ENCODE measurements at regions not wholly inside any gene's neighbourhood (a gene's known extent, or its start where the extent isn't known, plus 50 kb on each side); places are given as distances from the start of the nearest gene placed in this dataset.

DNA sequence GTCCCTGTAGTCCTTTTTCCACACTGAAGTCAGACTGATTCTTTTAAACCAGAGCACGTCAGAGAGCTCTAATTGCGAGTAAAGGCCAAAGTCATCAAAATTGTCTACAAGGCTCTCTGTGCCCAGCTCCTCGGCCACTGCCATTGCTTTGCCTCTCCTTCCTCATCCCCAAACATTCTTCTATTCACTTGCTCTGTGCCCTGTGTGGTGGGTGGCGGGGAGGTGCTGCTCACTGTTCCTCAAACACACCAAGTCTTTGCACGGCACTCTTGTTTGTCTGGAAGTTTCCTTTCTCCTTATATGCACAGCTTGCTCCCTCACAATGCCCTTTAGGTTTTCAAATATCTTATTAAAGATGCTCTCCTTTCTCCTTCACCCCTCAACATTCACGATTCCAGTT lies 100.1 kb upstream of the FSHR start:
- DNase-seq, result no peak
- TF ChIP-seq, protein P1, sequence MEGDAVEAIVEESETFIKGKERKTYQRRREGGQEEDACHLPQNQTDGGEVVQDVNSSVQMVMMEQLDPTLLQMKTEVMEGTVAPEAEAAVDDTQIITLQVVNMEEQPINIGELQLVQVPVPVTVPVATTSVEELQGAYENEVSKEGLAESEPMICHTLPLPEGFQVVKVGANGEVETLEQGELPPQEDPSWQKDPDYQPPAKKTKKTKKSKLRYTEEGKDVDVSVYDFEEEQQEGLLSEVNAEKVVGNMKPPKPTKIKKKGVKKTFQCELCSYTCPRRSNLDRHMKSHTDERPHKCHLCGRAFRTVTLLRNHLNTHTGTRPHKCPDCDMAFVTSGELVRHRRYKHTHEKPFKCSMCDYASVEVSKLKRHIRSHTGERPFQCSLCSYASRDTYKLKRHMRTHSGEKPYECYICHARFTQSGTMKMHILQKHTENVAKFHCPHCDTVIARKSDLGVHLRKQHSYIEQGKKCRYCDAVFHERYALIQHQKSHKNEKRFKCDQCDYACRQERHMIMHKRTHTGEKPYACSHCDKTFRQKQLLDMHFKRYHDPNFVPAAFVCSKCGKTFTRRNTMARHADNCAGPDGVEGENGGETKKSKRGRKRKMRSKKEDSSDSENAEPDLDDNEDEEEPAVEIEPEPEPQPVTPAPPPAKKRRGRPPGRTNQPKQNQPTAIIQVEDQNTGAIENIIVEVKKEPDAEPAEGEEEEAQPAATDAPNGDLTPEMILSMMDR (IDR thresholded peaks at IDR 0.05; ENCODE audit: insufficient read depth in 1 of 2, low read depth in 1 of 2, low read length in 1 of 2, severe bottlenecking in 1 of 2, unreplicated experiment in 1 of 2), result no peak
- Histone ChIP-seq H3K36me3 (ENCODE audit: control insufficient read depth, insufficient read depth, low read length) (no peaks in the 10 kb centered on the region), H3K9me3 (no peaks in the 10 kb centered on the region), H3K4me1 (peaks cover 1% of the 10 kb centered on the region), H3K4me3 (ENCODE audit: low read depth, low read length) (no peak overlapping the region), H3K27me3 (replicated peaks; ENCODE audit: control insufficient read depth, insufficient read depth, low read length) (no peaks in the 10 kb centered on the region)
- Mint-ChIP-seq H3K9me3 (ENCODE audit: unreplicated experiment) (no peaks in the 10 kb centered on the region), H3K4me1 (ENCODE audit: low read depth, unreplicated experiment) (no peaks in the 10 kb centered on the region), H3K27ac (ENCODE audit: unreplicated experiment) (no peak overlapping the region), H3K36me3 (ENCODE audit: insufficient read depth, unreplicated experiment) (no peaks in the 10 kb centered on the region), H3K4me3 (ENCODE audit: unreplicated experiment) (no peak overlapping the region), H3K27me3 (ENCODE audit: insufficient read depth, unreplicated experiment) (no peaks in the 10 kb centered on the region)
- intact Hi-C loops (cut with micrococcal nuclease; ENCODE audit: unreplicated experiment), result loop anchor here (2.0 kb wide), 1 partner anchor 32 kb away; no protein-coding TSS in a partner anchor
- POLR2A ChIA-PET, result no interaction called here
- no TSS peak for BruUV-seq (replicated peaks)
- CTCF ChIA-PET, result no interaction called here

DNA sequence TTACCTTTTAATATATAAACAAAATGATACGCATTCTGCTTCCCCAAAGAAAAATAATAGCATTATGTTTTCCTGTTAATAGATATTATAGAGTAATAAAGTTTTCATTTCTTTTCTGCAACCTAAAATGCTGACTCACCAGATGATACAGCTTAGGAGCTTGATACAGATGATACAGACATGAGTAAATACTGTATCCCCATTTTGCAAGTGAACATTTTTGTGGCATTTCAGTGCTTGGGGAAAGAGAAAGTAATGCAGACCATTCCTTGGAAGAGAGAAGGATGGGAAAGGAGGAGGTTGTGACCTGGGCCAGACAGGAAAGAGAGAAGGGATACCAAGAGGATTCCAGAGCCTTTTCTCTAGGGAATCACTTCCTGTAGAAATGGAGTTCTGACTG lies 97.5 kb upstream of the FSHR start:
- no peaks in the 10 kb centered on the region for H3K27me3 Mint-ChIP-seq (ENCODE audit: insufficient read depth, unreplicated experiment)
- no peaks in the 10 kb centered on the region for H3K4me1 Mint-ChIP-seq (ENCODE audit: low read depth, unreplicated experiment)
- CTCF ChIA-PET, result no interaction called here
- no peak for DNase-seq
- H3K27me3 ChIP-seq (replicated peaks; ENCODE audit: control insufficient read depth, insufficient read depth, low read length), result no peaks in the 10 kb centered on the region
- H3K9me3 ChIP-seq, result no peaks in the 10 kb centered on the region
- no peaks in the 10 kb centered on the region for H3K36me3 ChIP-seq (ENCODE audit: control insufficient read depth, insufficient read depth, low read length)
- H3K9me3 Mint-ChIP-seq (ENCODE audit: unreplicated experiment), result no peaks in the 10 kb centered on the region
- no peak overlapping the region for H3K4me3 Mint-ChIP-seq (ENCODE audit: unreplicated experiment)
- no peaks in the 10 kb centered on the region for H3K4me1 ChIP-seq
- TF ChIP-seq, protein P1 (IDR thresholded peaks at IDR 0.05; ENCODE audit: insufficient read depth in 1 of 2, low read depth in 1 of 2, low read length in 1 of 2, severe bottlenecking in 1 of 2, unreplicated experiment in 1 of 2), result no peak
- H3K4me3 ChIP-seq (ENCODE audit: low read depth, low read length), result no peak overlapping the region
- no TSS peak for BruUV-seq (replicated peaks)
- intact Hi-C loops (cut with micrococcal nuclease; ENCODE audit: unreplicated experiment), result no loop called here
- H3K27ac Mint-ChIP-seq (ENCODE audit: unreplicated experiment), result no peak overlapping the region
- H3K36me3 Mint-ChIP-seq (ENCODE audit: insufficient read depth, unreplicated experiment), result no peaks in the 10 kb centered on the region
- POLR2A ChIA-PET, result no interaction called here

DNA sequence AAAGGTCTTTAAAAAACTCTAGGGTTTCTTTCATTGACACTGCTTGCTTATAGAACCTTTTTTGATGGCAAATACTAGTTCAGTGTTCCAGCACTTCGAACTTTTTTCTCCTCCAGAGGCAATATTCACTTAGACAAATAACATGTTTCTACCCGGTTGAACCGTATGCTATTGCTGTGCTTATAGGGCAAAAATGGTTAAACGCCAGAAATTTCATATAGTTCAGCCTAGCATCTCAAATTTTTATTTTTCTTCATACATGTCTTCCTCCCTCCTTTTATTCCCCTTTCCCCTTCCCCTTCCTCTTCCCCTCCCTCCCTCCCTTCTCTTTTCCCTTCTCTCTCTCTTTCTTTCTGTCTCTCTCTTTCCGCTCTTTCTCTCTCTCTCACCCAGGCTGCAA lies 96.9 kb upstream of the FSHR start:
- H3K4me1 ChIP-seq, result no peaks in the 10 kb centered on the region
- Mint-ChIP-seq H3K4me1 (ENCODE audit: low read depth, unreplicated experiment) (no peaks in the 10 kb centered on the region), H3K27ac (ENCODE audit: unreplicated experiment) (no peak overlapping the region), H3K4me3 (ENCODE audit: unreplicated experiment) (no peak overlapping the region), H3K36me3 (ENCODE audit: insufficient read depth, unreplicated experiment) (no peaks in the 10 kb centered on the region), H3K9me3 (ENCODE audit: unreplicated experiment) (no peaks in the 10 kb centered on the region), H3K27me3 (ENCODE audit: insufficient read depth, unreplicated experiment) (no peaks in the 10 kb centered on the region)
- intact Hi-C loops (cut with micrococcal nuclease; ENCODE audit: unreplicated experiment), result no loop called here
- H3K27me3 ChIP-seq (replicated peaks; ENCODE audit: control insufficient read depth, insufficient read depth, low read length), result no peaks in the 10 kb centered on the region
- ChIA-PET CTCF (no interaction called here), POLR2A (no interaction called here)
- TF ChIP-seq, protein P1 (IDR thresholded peaks at IDR 0.05; ENCODE audit: insufficient read depth in 1 of 2, low read depth in 1 of 2, low read length in 1 of 2, severe bottlenecking in 1 of 2, unreplicated experiment in 1 of 2), result no peak
- no peaks in the 10 kb centered on the region for H3K9me3 ChIP-seq
- no peaks in the 10 kb centered on the region for H3K36me3 ChIP-seq (ENCODE audit: control insufficient read depth, insufficient read depth, low read length)
- H3K4me3 ChIP-seq (ENCODE audit: low read depth, low read length), result no peak overlapping the region
- DNase-seq, result no peak
- no TSS peak for BruUV-seq (replicated peaks)
